ENCODE measurements at regions not wholly inside any gene's neighbourhood (a gene's known extent, or its start where the extent isn't known, plus 50 kb on each side); places are given as distances from the start of the nearest gene placed in this dataset.

DNA sequence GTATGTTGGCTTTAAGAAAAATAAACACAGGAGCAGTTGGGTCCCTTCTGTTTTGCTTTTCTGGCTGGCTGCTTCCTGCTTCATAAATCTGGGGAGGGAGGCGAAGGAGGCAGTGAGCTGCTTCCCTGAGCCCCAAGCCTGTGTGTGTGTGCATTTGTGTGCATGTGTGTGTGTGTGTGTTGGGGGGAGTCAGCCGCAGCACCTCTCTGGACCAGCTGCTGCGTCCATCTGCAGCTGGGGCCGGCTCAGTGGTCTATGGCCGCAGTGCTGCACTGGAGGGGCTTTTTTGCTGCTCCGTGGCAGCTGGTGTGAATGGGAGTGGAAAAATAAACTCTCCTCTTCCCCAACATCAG is 192.3 kb downstream of the RNF144A start:
- TF ChIP-seq YY1 (IDR thresholded peaks at IDR 0.05; ENCODE audit: insufficient read depth, insufficient read length) (no peak), SUZ12 (IDR thresholded peaks at IDR 0.05; ENCODE audit: extremely low read depth, insufficient read depth, insufficient read length) (no peak), ZNF274 (IDR thresholded peaks at IDR 0.05; ENCODE audit: low read depth, low read length) (no peak)

Data from NT2/D1 (cell line).